Osteocyte (in vitro differentiated cells): ENCODE measurements at regions not wholly inside any gene's neighbourhood (a gene's known extent, or its start where the extent isn't known, plus 50 kb on each side); places are given as distances from the start of the nearest gene placed in this dataset.
"Not testable (repeated sequence)": the region's sequence is repeated elsewhere in the genome, so short reads cannot be mapped to it uniquely, and the experiment has no call there.

Experiments used
- DNase-seq: peaks from one replicate; pipeline ENCODE4 v3.0.0; 2021; ENCODE audit warnings: mixed read lengths; ENCODE audit not compliant: unreplicated experiment; ENCODE audit errors: extremely low spot score
- H3K27ac Mint-ChIP-seq: one replicate; pipeline ENCODE4 v1.8.0; 2021; ENCODE audit warnings: mild to moderate bottlenecking, mixed read lengths; ENCODE audit not compliant: unreplicated experiment
- H3K27me3 Mint-ChIP-seq: one replicate; pipeline ENCODE4 v1.8.0; 2021; ENCODE audit warnings: mixed read lengths; ENCODE audit not compliant: unreplicated experiment
- H3K36me3 Mint-ChIP-seq: one replicate; pipeline ENCODE4 v1.8.0; 2021; ENCODE audit warnings: mixed read lengths; ENCODE audit not compliant: unreplicated experiment
- H3K4me1 Mint-ChIP-seq: one replicate; pipeline ENCODE4 v1.8.0; 2021; ENCODE audit warnings: mixed read lengths; ENCODE audit not compliant: unreplicated experiment
- H3K4me3 Mint-ChIP-seq: one replicate; pipeline ENCODE4 v1.8.0; 2021; ENCODE audit warnings: mild to moderate bottlenecking, moderate library complexity, mixed read lengths; ENCODE audit not compliant: unreplicated experiment
- H3K9me3 Mint-ChIP-seq: one replicate; pipeline ENCODE4 v1.8.0; 2021; ENCODE audit warnings: mixed read lengths; ENCODE audit not compliant: unreplicated experiment

GRCh38 chr6:57998858-57999619, 681.6 kb downstream of the PRIM2 start:
- H3K9me3 Mint-ChIP-seq, H3K4me1 Mint-ChIP-seq, H3K27ac Mint-ChIP-seq, H3K27me3 Mint-ChIP-seq, DNase-seq, H3K36me3 Mint-ChIP-seq, H3K4me3 Mint-ChIP-seq: not testable (repeated sequence)

- not testable (repeated sequence) for H3K4me1 Mint-ChIP-seq, H3K36me3 Mint-ChIP-seq, H3K27ac Mint-ChIP-seq, H3K4me3 Mint-ChIP-seq, H3K27me3 Mint-ChIP-seq, DNase-seq, H3K9me3 Mint-ChIP-seq
Observed at GRCh38 chr6:58000233-58000632, 682.8 kb downstream of the PRIM2 start.

- not testable (repeated sequence) for H3K4me1 Mint-ChIP-seq, H3K27ac Mint-ChIP-seq, H3K4me3 Mint-ChIP-seq, H3K36me3 Mint-ChIP-seq, H3K27me3 Mint-ChIP-seq, DNase-seq
- H3K9me3 Mint-ChIP-seq = peaks cover 16% of the 10 kb centered on the region
Observed at GRCh38 chr6:58003417-58004167, 686.2 kb downstream of the PRIM2 start.

- H3K27ac Mint-ChIP-seq, H3K36me3 Mint-ChIP-seq, H3K4me3 Mint-ChIP-seq, H3K4me1 Mint-ChIP-seq, H3K27me3 Mint-ChIP-seq, DNase-seq: not testable (repeated sequence)
- H3K9me3 Mint-ChIP-seq = peaks cover 16% of the 10 kb centered on the region
Observed at GRCh38 chr6:58007334-58008000, 690.0 kb downstream of the PRIM2 start.

- H3K27me3 Mint-ChIP-seq, H3K36me3 Mint-ChIP-seq, H3K4me3 Mint-ChIP-seq, H3K4me1 Mint-ChIP-seq, H3K27ac Mint-ChIP-seq, DNase-seq: not testable (repeated sequence)
- peaks cover 16% of the 10 kb centered on the region for H3K9me3 Mint-ChIP-seq
Observed at GRCh38 chr6:58008001-58008335, 690.5 kb downstream of the PRIM2 start.

GRCh38 chr6:58011954-58012600, 694.6 kb downstream of the PRIM2 start:
- H3K4me1 Mint-ChIP-seq, H3K9me3 Mint-ChIP-seq, H3K27me3 Mint-ChIP-seq, H3K36me3 Mint-ChIP-seq, H3K4me3 Mint-ChIP-seq, H3K27ac Mint-ChIP-seq, DNase-seq: not testable (repeated sequence)

- not testable (repeated sequence) for H3K27ac Mint-ChIP-seq, H3K36me3 Mint-ChIP-seq, H3K9me3 Mint-ChIP-seq, DNase-seq, H3K4me3 Mint-ChIP-seq, H3K4me1 Mint-ChIP-seq, H3K27me3 Mint-ChIP-seq
Observed at GRCh38 chr6:58016614-58017013, 699.2 kb downstream of the PRIM2 start.

- H3K4me3 Mint-ChIP-seq, DNase-seq, H3K27ac Mint-ChIP-seq, H3K27me3 Mint-ChIP-seq, H3K4me1 Mint-ChIP-seq, H3K36me3 Mint-ChIP-seq: not testable (repeated sequence)
- peaks cover 13% of the 10 kb centered on the region for H3K9me3 Mint-ChIP-seq
Observed at GRCh38 chr6:58028188-58028587, 710.8 kb downstream of the PRIM2 start.

- not testable (repeated sequence) for H3K27me3 Mint-ChIP-seq, H3K36me3 Mint-ChIP-seq, H3K4me3 Mint-ChIP-seq, H3K27ac Mint-ChIP-seq, H3K9me3 Mint-ChIP-seq, DNase-seq, H3K4me1 Mint-ChIP-seq
Observed at GRCh38 chr6:58038213-58038612, 720.8 kb downstream of the PRIM2 start.

- not testable (repeated sequence) for H3K4me1 Mint-ChIP-seq, DNase-seq, H3K27ac Mint-ChIP-seq, H3K9me3 Mint-ChIP-seq, H3K36me3 Mint-ChIP-seq, H3K27me3 Mint-ChIP-seq, H3K4me3 Mint-ChIP-seq
Observed at GRCh38 chr6:58046584-58046983, 729.2 kb downstream of the PRIM2 start.

- H3K27me3 Mint-ChIP-seq, DNase-seq, H3K9me3 Mint-ChIP-seq, H3K4me1 Mint-ChIP-seq, H3K36me3 Mint-ChIP-seq, H3K27ac Mint-ChIP-seq, H3K4me3 Mint-ChIP-seq: not testable (repeated sequence)
Observed at GRCh38 chr6:58047389-58047788, 730.0 kb downstream of the PRIM2 start.

GRCh38 chr6:58047865-58048264, 730.4 kb downstream of the PRIM2 start:
- not testable (repeated sequence) for H3K27ac Mint-ChIP-seq, H3K4me1 Mint-ChIP-seq, H3K27me3 Mint-ChIP-seq, H3K4me3 Mint-ChIP-seq, DNase-seq, H3K36me3 Mint-ChIP-seq, H3K9me3 Mint-ChIP-seq
